ENCODE measurements at regions not wholly inside any gene's neighbourhood (a gene's known extent, or its start where the extent isn't known, plus 50 kb on each side); places are given as distances from the start of the nearest gene placed in this dataset.

DNA sequence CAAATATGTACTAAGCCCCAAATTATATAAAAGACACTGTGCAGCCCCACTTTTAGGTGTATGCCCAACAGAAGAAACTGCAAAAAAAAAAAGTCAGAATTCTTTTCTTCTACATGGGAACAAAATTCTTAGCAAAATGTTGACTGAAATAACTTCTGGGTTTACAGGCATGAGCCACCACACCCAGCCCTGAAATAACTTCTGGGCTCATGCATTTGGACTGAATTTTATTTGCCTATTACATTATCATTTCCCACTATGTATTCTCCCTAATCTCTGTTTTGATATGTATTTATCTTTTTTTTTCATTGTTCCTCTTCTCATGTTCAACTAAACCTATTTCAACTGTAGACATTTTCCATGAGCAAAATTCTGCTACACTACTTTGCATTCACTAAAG is 169.2 kb downstream of the GRIN2B start:
- peaks cover 3% of the 10 kb centered on the region for H3K27me3 Mint-ChIP-seq
- no peaks in the 10 kb centered on the region for H3K36me3 Mint-ChIP-seq (ENCODE audit: low read depth)
- ATAC-seq (no peak), DNase-seq (no peak)
- no peak overlapping the region for H3K4me3 Mint-ChIP-seq
- H3K27ac Mint-ChIP-seq: no peak overlapping the region
- H3K9me3 Mint-ChIP-seq: no peaks in the 10 kb centered on the region
- H3K4me1 Mint-ChIP-seq: no peaks in the 10 kb centered on the region

GRCh38 chr12:13811061-13811460 is 170.3 kb downstream of the GRIN2B start:
- H3K4me1 Mint-ChIP-seq: no peaks in the 10 kb centered on the region
- H3K4me3 Mint-ChIP-seq: no peak overlapping the region
- H3K27me3 Mint-ChIP-seq: peaks cover 3% of the 10 kb centered on the region
- H3K9me3 Mint-ChIP-seq: no peaks in the 10 kb centered on the region
- no peak for ATAC-seq
- H3K27ac Mint-ChIP-seq: no peak overlapping the region
- no peaks in the 10 kb centered on the region for H3K36me3 Mint-ChIP-seq (ENCODE audit: low read depth)
- no peak for DNase-seq

- Mint-ChIP-seq H3K4me1 (no peaks in the 10 kb centered on the region), H3K4me3 (no peak overlapping the region), H3K9me3 (no peaks in the 10 kb centered on the region), H3K27ac (no peak overlapping the region), H3K27me3 (no peaks in the 10 kb centered on the region), H3K36me3 (ENCODE audit: low read depth) (no peaks in the 10 kb centered on the region)
- no peak for ATAC-seq
- DNase-seq: no peak
Observed at GRCh38 chr12:13805041-13805440, 176.4 kb downstream of the GRIN2B start.

- Mint-ChIP-seq H3K27ac (no peak overlapping the region), H3K27me3 (no peaks in the 10 kb centered on the region), H3K36me3 (ENCODE audit: low read depth) (no peaks in the 10 kb centered on the region), H3K4me3 (no peak overlapping the region), H3K9me3 (no peaks in the 10 kb centered on the region), H3K4me1 (no peaks in the 10 kb centered on the region)
- ATAC-seq: no peak
- no peak for DNase-seq
Observed at GRCh38 chr12:13801543-13801942, 179.9 kb downstream of the GRIN2B start.

DNA sequence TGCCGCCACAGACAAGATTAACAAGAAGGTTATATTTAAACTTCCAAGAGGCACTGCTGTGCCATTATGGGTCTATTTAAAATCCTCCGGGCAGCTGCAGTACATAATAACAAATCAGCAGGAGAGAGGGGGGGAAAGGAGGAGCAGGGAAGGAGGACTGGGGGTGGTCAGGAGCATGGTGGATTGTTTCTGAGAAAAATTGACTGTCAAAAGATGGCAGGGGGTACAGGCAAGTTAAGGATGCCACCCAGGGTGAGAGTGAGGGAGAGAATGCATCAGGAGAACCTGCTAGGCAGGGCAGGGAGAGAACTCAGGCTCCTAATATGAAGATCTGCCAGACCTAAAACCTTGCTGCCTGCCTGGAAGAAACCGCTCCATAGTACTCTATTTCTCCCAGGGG is 181.8 kb downstream of the GRIN2B start:
- H3K27me3 Mint-ChIP-seq: no peaks in the 10 kb centered on the region
- no peaks in the 10 kb centered on the region for H3K36me3 Mint-ChIP-seq (ENCODE audit: low read depth)
- H3K4me3 Mint-ChIP-seq: no peak overlapping the region
- ATAC-seq (no peak), DNase-seq (no peak)
- no peaks in the 10 kb centered on the region for H3K9me3 Mint-ChIP-seq
- no peak overlapping the region for H3K27ac Mint-ChIP-seq
- no peaks in the 10 kb centered on the region for H3K4me1 Mint-ChIP-seq

GRCh38 chr12:13798162-13798561 is 183.2 kb downstream of the GRIN2B start:
- no peaks in the 10 kb centered on the region for H3K9me3 Mint-ChIP-seq
- no peak for ATAC-seq
- no peaks in the 10 kb centered on the region for H3K4me1 Mint-ChIP-seq
- no peaks in the 10 kb centered on the region for H3K36me3 Mint-ChIP-seq (ENCODE audit: low read depth)
- no peaks in the 10 kb centered on the region for H3K27me3 Mint-ChIP-seq
- H3K27ac Mint-ChIP-seq: no peak overlapping the region
- DNase-seq: no peak
- H3K4me3 Mint-ChIP-seq: no peak overlapping the region

GRCh38 chr12:13794706-13795105 is 186.7 kb downstream of the GRIN2B start:
- no peak for ATAC-seq

DNA sequence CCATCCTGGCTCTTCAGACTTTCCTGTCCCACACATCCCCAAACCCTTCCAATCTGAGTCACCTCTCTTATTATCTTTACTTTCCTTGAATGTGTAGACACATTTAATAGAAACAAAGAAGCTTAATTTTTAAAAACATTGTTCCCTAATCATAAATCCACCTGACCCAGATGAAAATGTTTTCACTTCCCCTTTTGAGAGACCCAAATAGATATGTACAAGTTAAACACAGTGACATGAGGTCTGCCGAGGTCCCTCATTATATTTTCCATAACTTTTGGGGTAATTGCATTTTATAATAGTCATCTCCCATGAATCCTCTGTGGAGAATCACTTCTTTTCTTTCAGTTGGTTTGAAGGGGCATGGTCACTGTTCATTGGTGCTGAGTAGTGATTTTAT is 191.1 kb downstream of the GRIN2B start:
- Mint-ChIP-seq H3K27me3 (peaks cover 2% of the 10 kb centered on the region), H3K4me3 (no peak overlapping the region), H3K9me3 (no peaks in the 10 kb centered on the region), H3K27ac (no peak overlapping the region), H3K4me1 (no peaks in the 10 kb centered on the region), H3K36me3 (ENCODE audit: low read depth) (no peaks in the 10 kb centered on the region)
- DNase-seq (no peak), ATAC-seq (no peak)

More at GRCh38 chr12:13794706-13795105, 186.7 kb downstream of the GRIN2B start:
- Mint-ChIP-seq H3K4me1 (no peaks in the 10 kb centered on the region), H3K36me3 (ENCODE audit: low read depth) (no peaks in the 10 kb centered on the region), H3K27ac (no peak overlapping the region), H3K9me3 (no peaks in the 10 kb centered on the region), H3K4me3 (no peak overlapping the region), H3K27me3 (no peaks in the 10 kb centered on the region)
- DNase-seq: no peak

DNA sequence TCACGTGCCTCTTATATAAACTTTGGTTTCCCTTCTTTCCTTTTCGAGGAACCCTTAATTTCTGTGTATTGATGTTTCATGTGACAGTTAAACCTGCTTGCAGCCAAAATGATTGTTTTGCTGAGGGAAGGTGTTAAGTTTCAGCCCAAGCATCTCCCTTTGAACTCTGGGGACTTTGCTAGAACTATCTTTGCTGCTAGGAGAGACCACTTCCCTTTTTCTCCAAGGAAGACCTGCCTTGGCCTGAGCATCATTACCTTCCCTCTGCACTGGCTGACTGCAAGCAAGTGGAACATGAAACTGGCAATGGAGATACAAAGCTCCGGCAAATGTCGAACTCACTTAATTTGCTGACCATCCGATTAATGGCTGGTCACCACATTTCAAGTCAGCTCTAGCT is 192.8 kb downstream of the GRIN2B start:
- Mint-ChIP-seq H3K36me3 (ENCODE audit: low read depth) (no peaks in the 10 kb centered on the region), H3K9me3 (no peaks in the 10 kb centered on the region), H3K27me3 (peaks cover 3% of the 10 kb centered on the region), H3K27ac (no peak overlapping the region), H3K4me3 (no peak overlapping the region), H3K4me1 (no peaks in the 10 kb centered on the region)
- DNase-seq: no peak
- no peak for ATAC-seq

DNA sequence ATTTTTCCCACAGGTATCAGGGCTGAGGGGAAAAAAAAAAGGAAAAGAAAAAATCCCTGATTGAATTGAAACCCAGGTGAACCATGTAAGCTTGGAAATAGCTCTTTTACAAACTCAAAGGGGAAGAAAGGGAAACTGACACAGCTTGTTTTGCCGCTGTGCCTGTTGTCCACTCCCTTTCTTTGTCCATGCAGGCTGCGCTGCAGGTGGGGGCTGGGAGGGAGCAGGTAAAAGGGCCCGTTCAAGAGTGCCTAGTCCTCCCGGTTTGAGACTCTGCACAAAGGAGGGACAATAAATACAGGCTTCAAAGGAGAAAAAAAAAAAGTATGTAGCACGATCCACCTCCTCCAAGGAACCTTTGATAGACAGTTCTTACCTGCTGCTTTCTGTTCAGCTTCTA is 194.8 kb downstream of the GRIN2B start:
- ATAC-seq (no peak), DNase-seq (no peak)
- Mint-ChIP-seq H3K36me3 (ENCODE audit: low read depth) (no peaks in the 10 kb centered on the region), H3K27me3 (peaks cover 5% of the 10 kb centered on the region), H3K9me3 (no peaks in the 10 kb centered on the region), H3K4me1 (no peaks in the 10 kb centered on the region), H3K27ac (no peak overlapping the region), H3K4me3 (no peak overlapping the region)

GRCh38 chr12:13784504-13784903 is 196.9 kb downstream of the GRIN2B start:
- H3K9me3 Mint-ChIP-seq: no peaks in the 10 kb centered on the region
- no peak for ATAC-seq
- no peak for DNase-seq
- no peak overlapping the region for H3K4me3 Mint-ChIP-seq
- H3K27me3 Mint-ChIP-seq: peaks cover 5% of the 10 kb centered on the region
- no peaks in the 10 kb centered on the region for H3K36me3 Mint-ChIP-seq (ENCODE audit: low read depth)
- no peaks in the 10 kb centered on the region for H3K4me1 Mint-ChIP-seq
- no peak overlapping the region for H3K27ac Mint-ChIP-seq

DNA sequence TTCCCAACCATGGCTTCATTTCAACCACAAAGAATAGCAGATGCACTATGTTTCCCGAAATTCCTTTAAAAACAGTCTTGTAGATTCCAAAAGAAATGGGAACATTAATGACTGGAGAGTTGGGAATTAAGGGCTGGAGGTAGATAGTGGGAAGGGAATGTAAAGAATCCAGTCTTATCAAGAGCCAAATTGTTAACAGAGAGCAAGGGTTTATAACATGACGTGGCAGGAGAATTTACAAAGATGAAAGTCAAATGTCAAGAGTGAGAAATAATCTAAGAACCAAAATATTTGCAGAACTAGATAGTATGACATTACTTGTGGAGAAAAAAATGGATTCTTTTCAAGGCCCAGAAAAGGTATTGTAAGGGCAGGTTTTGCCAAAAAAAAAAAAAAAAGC is 200.9 kb downstream of the GRIN2B start:
- Mint-ChIP-seq H3K27ac (no peak overlapping the region), H3K27me3 (peaks cover 6% of the 10 kb centered on the region), H3K36me3 (ENCODE audit: low read depth) (no peaks in the 10 kb centered on the region), H3K9me3 (no peaks in the 10 kb centered on the region), H3K4me1 (no peaks in the 10 kb centered on the region), H3K4me3 (no peak overlapping the region)
- ATAC-seq (no peak), DNase-seq (no peak)

DNA sequence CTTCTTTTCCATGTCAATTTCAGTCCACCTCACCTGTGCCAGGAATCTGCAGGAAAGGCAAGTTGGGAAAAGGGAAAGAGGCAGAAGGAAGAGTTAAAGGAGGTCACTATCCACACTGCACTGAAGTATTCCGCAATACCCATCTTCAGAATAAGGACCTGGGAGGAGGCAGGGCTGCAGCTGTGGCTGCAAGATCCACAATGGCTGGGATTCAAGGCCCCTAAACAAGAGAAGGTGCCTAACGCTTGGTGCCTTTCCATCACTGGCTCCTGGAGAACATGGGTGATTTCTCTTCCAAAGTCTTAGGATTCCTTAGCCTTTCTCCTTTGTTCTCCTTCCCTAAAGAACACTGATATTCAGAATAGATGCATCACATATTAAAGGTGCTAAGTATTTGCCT is 204.0 kb downstream of the GRIN2B start:
- peaks cover 2% of the 10 kb centered on the region for H3K27me3 Mint-ChIP-seq
- DNase-seq (no peak), ATAC-seq (no peak)
- H3K36me3 Mint-ChIP-seq (ENCODE audit: low read depth): no peaks in the 10 kb centered on the region
- no peak overlapping the region for H3K27ac Mint-ChIP-seq
- no peaks in the 10 kb centered on the region for H3K4me1 Mint-ChIP-seq
- no peaks in the 10 kb centered on the region for H3K9me3 Mint-ChIP-seq
- H3K4me3 Mint-ChIP-seq: no peak overlapping the region

DNA sequence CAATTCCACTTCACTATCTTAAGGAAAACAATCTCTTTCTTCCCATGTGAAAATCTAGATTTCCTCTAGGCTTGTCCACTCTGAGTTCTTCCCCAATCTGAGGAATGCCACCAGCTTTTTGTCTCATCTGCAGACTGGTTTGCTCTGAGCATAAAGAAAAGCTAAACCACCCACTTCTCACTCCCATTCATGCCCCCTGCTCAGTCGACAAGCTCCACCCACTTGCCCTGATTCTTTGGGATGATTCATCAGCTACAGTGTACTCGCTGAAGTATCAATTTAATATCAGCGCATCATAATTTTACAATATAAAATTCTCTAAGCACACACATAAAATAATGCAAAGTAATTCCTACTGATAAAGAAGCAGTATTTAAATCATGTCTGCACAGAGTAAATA is 209.1 kb downstream of the GRIN2B start:
- H3K4me3 Mint-ChIP-seq: no peak overlapping the region
- no peak overlapping the region for H3K27ac Mint-ChIP-seq
- H3K36me3 Mint-ChIP-seq (ENCODE audit: low read depth): no peaks in the 10 kb centered on the region
- H3K4me1 Mint-ChIP-seq: no peaks in the 10 kb centered on the region
- ATAC-seq: no peak
- no peak for DNase-seq
- H3K9me3 Mint-ChIP-seq: no peaks in the 10 kb centered on the region
- H3K27me3 Mint-ChIP-seq: peaks cover 1% of the 10 kb centered on the region

- Mint-ChIP-seq H3K4me3 (no peak overlapping the region), H3K9me3 (no peaks in the 10 kb centered on the region), H3K4me1 (no peaks in the 10 kb centered on the region), H3K27me3 (no peaks in the 10 kb centered on the region), H3K27ac (no peak overlapping the region), H3K36me3 (ENCODE audit: low read depth) (no peaks in the 10 kb centered on the region)
- ATAC-seq: no peak
- DNase-seq: no peak
Observed at GRCh38 chr12:13770576-13770975, 210.8 kb downstream of the GRIN2B start.

- Mint-ChIP-seq H3K9me3 (no peaks in the 10 kb centered on the region), H3K27ac (no peak overlapping the region), H3K36me3 (ENCODE audit: low read depth) (no peaks in the 10 kb centered on the region), H3K27me3 (no peaks in the 10 kb centered on the region), H3K4me3 (no peak overlapping the region), H3K4me1 (no peaks in the 10 kb centered on the region)
- ATAC-seq: no peak
- DNase-seq: no peak
Observed at GRCh38 chr12:13769966-13770365, 211.4 kb downstream of the GRIN2B start.

All from activated naive CD8-positive, alpha-beta T cell treated with anti-CD3 and anti-CD28 coated beads, Interleukin-2, amount 50 U/mL, for 24 hours (primary cell).